ENCODE measurements at regions not wholly inside any gene's neighbourhood (a gene's known extent, or its start where the extent isn't known, plus 50 kb on each side); places are given as distances from the start of the nearest gene placed in this dataset.

GRCh38 chr12:58034712-58035111 lies 93.3 kb downstream of the ATP23 start:
- intact Hi-C loops (cut with micrococcal nuclease): no loop called here
- Mint-ChIP-seq H3K27ac (ENCODE audit: low read depth, unreplicated experiment) (no peak overlapping the region), H3K27me3 (ENCODE audit: insufficient read depth, unreplicated experiment) (no peaks in the 10 kb centered on the region), H3K4me3 (ENCODE audit: unreplicated experiment) (no peak overlapping the region), H3K9me3 (ENCODE audit: unreplicated experiment) (peaks cover 16% of the 10 kb centered on the region), H3K36me3 (ENCODE audit: insufficient read depth, unreplicated experiment) (no peaks in the 10 kb centered on the region), H3K4me1 (ENCODE audit: insufficient read depth, unreplicated experiment) (peaks cover 19% of the 10 kb centered on the region)
- no TSS peak for BruUV-seq (replicated peaks)
- POLR2A ChIA-PET: interaction anchor here (1.1 kb wide), 1 partner anchor 32 kb away, joined by 4 read pairs; no protein-coding TSS in a partner anchor
- TF ChIP-seq CTCF (IDR thresholded peaks at IDR 0.05; ENCODE audit: unreplicated experiment): no peak
- CTCF ChIA-PET: no interaction called here
- no peak for DNase-seq (ENCODE audit: unreplicated experiment)

- Mint-ChIP-seq H3K36me3 (ENCODE audit: insufficient read depth, unreplicated experiment) (no peaks in the 10 kb centered on the region), H3K27me3 (ENCODE audit: insufficient read depth, unreplicated experiment) (no peaks in the 10 kb centered on the region), H3K9me3 (ENCODE audit: unreplicated experiment) (peaks cover 5% of the 10 kb centered on the region), H3K4me1 (ENCODE audit: insufficient read depth, unreplicated experiment) (no peaks in the 10 kb centered on the region), H3K27ac (ENCODE audit: low read depth, unreplicated experiment) (no peak overlapping the region), H3K4me3 (ENCODE audit: unreplicated experiment) (no peak overlapping the region)
- BruUV-seq (replicated peaks): no TSS peak
- no peak for TF ChIP-seq CTCF (IDR thresholded peaks at IDR 0.05; ENCODE audit: unreplicated experiment)
- ChIA-PET POLR2A (no interaction called here), CTCF (no interaction called here)
- intact Hi-C loops (cut with micrococcal nuclease): no loop called here
- DNase-seq (ENCODE audit: unreplicated experiment): no peak
These were observed 100.1 kb downstream of the ATP23 start for GRCh38 chr12:58041441-58041840.

- Mint-ChIP-seq H3K27ac (ENCODE audit: low read depth, unreplicated experiment) (no peak overlapping the region), H3K4me1 (ENCODE audit: insufficient read depth, unreplicated experiment) (no peaks in the 10 kb centered on the region), H3K27me3 (ENCODE audit: insufficient read depth, unreplicated experiment) (no peaks in the 10 kb centered on the region), H3K9me3 (ENCODE audit: unreplicated experiment) (peaks cover 8% of the 10 kb centered on the region), H3K4me3 (ENCODE audit: unreplicated experiment) (no peak overlapping the region), H3K36me3 (ENCODE audit: insufficient read depth, unreplicated experiment) (no peaks in the 10 kb centered on the region)
- BruUV-seq (replicated peaks): no TSS peak
- DNase-seq (ENCODE audit: unreplicated experiment): no peak
- ChIA-PET CTCF (interaction anchor here (0.6 to 1.1 kb wide), 2 partner anchors 16 to 23 kb away, joined by 3 read pairs; no protein-coding TSS in a partner anchor), POLR2A (interaction anchor here (1.2 kb wide), 1 partner anchor 19 kb away, joined by 4 read pairs; no protein-coding TSS in a partner anchor)
- no peak for TF ChIP-seq CTCF (IDR thresholded peaks at IDR 0.05; ENCODE audit: unreplicated experiment)
- intact Hi-C loops (cut with micrococcal nuclease): no loop called here
These were observed 103.6 kb downstream of the ATP23 start for GRCh38 chr12:58044966-58045365.

GRCh38 chr12:58046271-58046670 lies 104.9 kb downstream of the ATP23 start:
- no peak for DNase-seq (ENCODE audit: unreplicated experiment)
- POLR2A ChIA-PET: no interaction called here
- no peak for TF ChIP-seq CTCF (IDR thresholded peaks at IDR 0.05; ENCODE audit: unreplicated experiment)
- peaks cover 16% of the 10 kb centered on the region for H3K9me3 Mint-ChIP-seq (ENCODE audit: unreplicated experiment)
- H3K27ac Mint-ChIP-seq (ENCODE audit: low read depth, unreplicated experiment): no peak overlapping the region
- intact Hi-C loops (cut with micrococcal nuclease): no loop called here
- CTCF ChIA-PET: no interaction called here
- no peaks in the 10 kb centered on the region for H3K36me3 Mint-ChIP-seq (ENCODE audit: insufficient read depth, unreplicated experiment)
- no TSS peak for BruUV-seq (replicated peaks)
- H3K4me3 Mint-ChIP-seq (ENCODE audit: unreplicated experiment): no peak overlapping the region
- no peaks in the 10 kb centered on the region for H3K27me3 Mint-ChIP-seq (ENCODE audit: insufficient read depth, unreplicated experiment)
- no peaks in the 10 kb centered on the region for H3K4me1 Mint-ChIP-seq (ENCODE audit: insufficient read depth, unreplicated experiment)

All from MCF 10A (cell line).